DND-41 (cell line): ENCODE measurements at regions not wholly inside any gene's neighbourhood (a gene's known extent, or its start where the extent isn't known, plus 50 kb on each side); places are given as distances from the start of the nearest gene placed in this dataset.

Source experiments
- ATAC-seq: fragments of 200-7000 bp; cut with Tn5 transposase; 3 replicates; pipeline ENCODE4 v1.9.1; 2021; ENCODE audit warnings: low read depth; ENCODE audit not compliant: insufficient read depth
- DNase-seq: peaks from one replicate; pipeline ENCODE4 v3.0.0-alpha.2; 2020
- H2AFZ ChIP-seq: 2 replicates; pipeline ENCODE4 v1.6.0; 2012; ENCODE audit warnings: low read depth, low read length
- H3K27ac ChIP-seq: 2 replicates; pipeline ENCODE4 v1.5.1; 2012; ENCODE audit warnings: low read length, inconsistent platforms
- H3K27me3 ChIP-seq: fragments of 200-600 bp; sonication (generic); 2 replicates; pipeline ENCODE4 v1.6.0; 2012; ENCODE audit warnings: low read length, mild to moderate bottlenecking, inconsistent platforms; ENCODE audit not compliant: insufficient read depth, poor library complexity
- H3K36me3 ChIP-seq: 2 replicates; pipeline ENCODE4 v1.5.1; 2012; ENCODE audit warnings: low read length, inconsistent platforms; ENCODE audit not compliant: insufficient read depth
- H3K4me1 ChIP-seq: 2 replicates; pipeline ENCODE4 v1.5.1; 2012; ENCODE audit warnings: mild to moderate bottlenecking, low read length; ENCODE audit not compliant: insufficient read depth
- H3K4me2 ChIP-seq: 2 replicates; pipeline ENCODE4 v1.6.0; 2012; ENCODE audit warnings: mild to moderate bottlenecking, moderate library complexity, low read length, inconsistent platforms; ENCODE audit not compliant: insufficient read depth
- H3K4me3 ChIP-seq, 2 experiments: fragments of 200-600 bp in 1 of 2; shearing (Covaris generic) in 1 of 2; 2 replicates each; pipeline ENCODE4 v1.5.1; 2012 to 2016; ENCODE audit warnings: inconsistent platforms in 2 of 2, low read length in 2 of 2, mild to moderate bottlenecking in 2 of 2, low read depth in 1 of 2, moderate library complexity in 1 of 2
- H3K79me2 ChIP-seq: 2 replicates; pipeline ENCODE4 v1.6.0; 2012; ENCODE audit warnings: low read length, inconsistent platforms; ENCODE audit not compliant: insufficient read depth
- H3K9ac ChIP-seq: 2 replicates; pipeline ENCODE4 v1.6.0; 2012; ENCODE audit warnings: low read depth, mild to moderate bottlenecking, inconsistent platforms, low read length, moderate library complexity
- H3K9me3 ChIP-seq: 2 replicates; pipeline ENCODE4 v1.5.1; 2012; ENCODE audit warnings: low read length, moderate library complexity, mild to moderate bottlenecking, inconsistent platforms; ENCODE audit not compliant: insufficient read depth, severe bottlenecking
- H4K20me1 ChIP-seq: 2 replicates; pipeline ENCODE4 v1.6.0; 2012; ENCODE audit warnings: low read length; ENCODE audit not compliant: insufficient read depth
- EZH2 ChIP-seq: IDR thresholded peaks from 3 replicates; pipeline ENCODE4 v1.6.1; 2012; ENCODE audit warnings: borderline replicate concordance, low read depth, mild to moderate bottlenecking, moderate library complexity, low read length, inconsistent platforms; ENCODE audit not compliant: severe bottlenecking
- TF ChIP-seq, protein P1 (sequence below): IDR thresholded peaks from 2 replicates; pipeline ENCODE4 v1.5.1; 2012; ENCODE audit warnings: borderline replicate concordance, low read length, moderate library complexity, mild to moderate bottlenecking; ENCODE audit not compliant: poor library complexity, severe bottlenecking; ENCODE audit errors: extremely low read depth

DNA sequence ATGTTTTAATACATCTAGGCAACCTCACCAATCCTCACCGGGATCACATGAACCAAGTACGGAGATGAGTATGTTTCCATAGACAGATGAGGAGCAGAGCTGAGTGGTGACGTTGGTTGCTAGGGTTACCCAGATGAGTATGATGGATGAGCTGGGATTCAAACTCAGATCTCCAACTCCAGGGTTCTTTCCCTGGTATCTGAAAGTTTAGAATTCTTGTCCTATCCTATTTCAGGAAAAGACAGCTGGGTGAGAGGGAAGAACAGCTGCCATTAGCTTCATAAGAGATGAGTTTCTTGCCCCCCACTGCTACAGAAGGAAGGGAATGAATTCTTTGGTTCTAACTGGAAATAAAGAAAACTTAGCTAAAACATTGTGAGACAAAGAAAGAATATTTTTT is 728.9 kb upstream of the TBX3 start:
- ATAC-seq (no peak), DNase-seq (no peak)
- no peak overlapping the region for H2AFZ ChIP-seq
- no peaks in the 10 kb centered on the region for H3K9me3 ChIP-seq
- no peak overlapping the region for H3K4me2 ChIP-seq
- no peak overlapping the region for H3K27ac ChIP-seq
- no peaks in the 10 kb centered on the region for H4K20me1 ChIP-seq
- H3K4me1 ChIP-seq: no peaks in the 10 kb centered on the region
- TF ChIP-seq, protein P1, sequence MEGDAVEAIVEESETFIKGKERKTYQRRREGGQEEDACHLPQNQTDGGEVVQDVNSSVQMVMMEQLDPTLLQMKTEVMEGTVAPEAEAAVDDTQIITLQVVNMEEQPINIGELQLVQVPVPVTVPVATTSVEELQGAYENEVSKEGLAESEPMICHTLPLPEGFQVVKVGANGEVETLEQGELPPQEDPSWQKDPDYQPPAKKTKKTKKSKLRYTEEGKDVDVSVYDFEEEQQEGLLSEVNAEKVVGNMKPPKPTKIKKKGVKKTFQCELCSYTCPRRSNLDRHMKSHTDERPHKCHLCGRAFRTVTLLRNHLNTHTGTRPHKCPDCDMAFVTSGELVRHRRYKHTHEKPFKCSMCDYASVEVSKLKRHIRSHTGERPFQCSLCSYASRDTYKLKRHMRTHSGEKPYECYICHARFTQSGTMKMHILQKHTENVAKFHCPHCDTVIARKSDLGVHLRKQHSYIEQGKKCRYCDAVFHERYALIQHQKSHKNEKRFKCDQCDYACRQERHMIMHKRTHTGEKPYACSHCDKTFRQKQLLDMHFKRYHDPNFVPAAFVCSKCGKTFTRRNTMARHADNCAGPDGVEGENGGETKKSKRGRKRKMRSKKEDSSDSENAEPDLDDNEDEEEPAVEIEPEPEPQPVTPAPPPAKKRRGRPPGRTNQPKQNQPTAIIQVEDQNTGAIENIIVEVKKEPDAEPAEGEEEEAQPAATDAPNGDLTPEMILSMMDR: no peak
- no peak for TF ChIP-seq EZH2
- no peaks in the 10 kb centered on the region for H3K36me3 ChIP-seq
- no peak overlapping the region for H3K4me3 ChIP-seq
- H3K27me3 ChIP-seq: peaks cover 5% of the 10 kb centered on the region
- no peaks in the 10 kb centered on the region for H3K79me2 ChIP-seq
- H3K9ac ChIP-seq: no peak overlapping the region

DNA sequence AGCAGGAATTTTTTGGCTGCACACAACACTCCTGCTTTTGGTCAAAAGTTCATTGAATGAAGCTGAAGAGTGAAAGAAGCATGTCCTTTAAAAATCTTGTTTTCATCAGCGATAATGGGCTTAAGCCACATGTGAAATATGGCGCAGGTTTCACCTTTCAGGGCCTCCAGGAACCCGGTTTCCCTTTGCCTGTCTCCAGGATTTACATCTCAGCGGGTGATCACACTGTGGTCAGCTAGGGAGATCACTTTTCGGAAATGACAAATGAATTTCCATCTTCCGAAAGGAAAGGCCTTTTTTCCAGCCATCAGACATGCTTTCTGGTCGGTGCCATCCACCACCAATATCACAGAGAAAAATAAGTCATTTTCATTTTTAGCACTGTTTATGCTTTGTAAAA is 727.1 kb upstream of the TBX3 start:
- ATAC-seq: no peak
- Histone ChIP-seq H3K27ac (no peak overlapping the region), H3K27me3 (peaks cover 8% of the 10 kb centered on the region), H3K4me3 (no peak overlapping the region), H3K36me3 (no peaks in the 10 kb centered on the region), H3K79me2 (no peaks in the 10 kb centered on the region), H3K9ac (no peak overlapping the region), H3K4me2 (no peak overlapping the region), H2AFZ (no peak overlapping the region), H4K20me1 (no peaks in the 10 kb centered on the region), H3K4me1 (no peaks in the 10 kb centered on the region), H3K9me3 (no peaks in the 10 kb centered on the region)
- DNase-seq: no peak
- TF ChIP-seq, protein P1: no peak

DNA sequence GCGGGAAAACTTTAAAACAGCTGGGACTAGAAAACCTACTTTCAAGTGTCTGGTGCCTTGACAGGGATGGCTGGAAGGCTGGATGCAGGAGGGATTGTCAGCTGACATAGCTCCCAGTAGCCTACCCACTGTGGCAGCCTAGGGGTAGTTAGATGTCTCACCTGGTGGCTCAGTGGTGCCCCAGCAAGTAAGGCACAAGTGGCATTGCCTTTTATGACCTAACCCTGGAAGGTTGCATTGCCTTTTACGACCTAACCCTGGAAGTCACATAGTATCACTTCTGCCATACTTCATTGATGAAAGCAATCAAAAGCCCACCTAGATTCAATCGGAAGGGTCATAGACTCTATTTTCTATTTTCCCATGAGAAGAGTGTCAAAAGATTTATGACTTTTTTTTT is 724.7 kb upstream of the TBX3 start:
- ATAC-seq (no peak), DNase-seq (no peak)

DNA sequence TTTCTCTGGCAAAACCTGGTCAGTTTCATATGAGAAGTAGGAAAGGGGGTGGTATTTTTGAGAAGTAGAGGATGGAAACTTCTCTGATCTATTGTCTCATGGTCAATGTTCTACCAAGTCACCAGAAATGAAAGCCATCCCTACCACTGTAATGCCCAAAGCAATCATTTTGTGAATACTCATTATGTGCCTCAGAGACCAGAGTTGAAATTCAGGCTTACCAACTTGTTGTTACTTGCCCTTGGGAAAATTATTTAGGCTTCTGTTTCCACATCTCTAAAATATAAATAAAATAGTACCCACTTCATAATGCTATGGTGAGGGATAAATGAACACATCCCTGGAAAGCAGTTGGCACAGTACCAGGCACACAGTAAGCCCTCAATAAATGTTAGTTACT is 723.7 kb upstream of the TBX3 start:
- no peak for DNase-seq
- Histone ChIP-seq H2AFZ (no peak overlapping the region), H3K36me3 (no peaks in the 10 kb centered on the region), H3K27me3 (peaks cover 8% of the 10 kb centered on the region), H3K4me3 (no peak overlapping the region), H3K9ac (no peak overlapping the region), H3K4me1 (no peaks in the 10 kb centered on the region), H3K4me2 (no peak overlapping the region), H3K79me2 (no peaks in the 10 kb centered on the region), H3K27ac (no peak overlapping the region), H3K9me3 (no peaks in the 10 kb centered on the region), H4K20me1 (no peaks in the 10 kb centered on the region)
- ATAC-seq: no peak
- TF ChIP-seq, protein P1: no peak
- no peak for TF ChIP-seq EZH2

More for the DNA sequence above, 724.7 kb upstream of the TBX3 start:
- no peak overlapping the region for H3K27ac ChIP-seq
- TF ChIP-seq EZH2: no peak
- peaks cover 8% of the 10 kb centered on the region for H3K27me3 ChIP-seq
- no peaks in the 10 kb centered on the region for H3K4me1 ChIP-seq
- H3K79me2 ChIP-seq: no peaks in the 10 kb centered on the region
- H2AFZ ChIP-seq: no peak overlapping the region
- no peak overlapping the region for H3K4me3 ChIP-seq
- H4K20me1 ChIP-seq: no peaks in the 10 kb centered on the region
- no peak overlapping the region for H3K4me2 ChIP-seq
- H3K9me3 ChIP-seq: no peaks in the 10 kb centered on the region
- H3K9ac ChIP-seq: no peak overlapping the region
- H3K36me3 ChIP-seq: no peaks in the 10 kb centered on the region
